ENCODE measurements at regions not wholly inside any gene's neighbourhood (a gene's known extent, or its start where the extent isn't known, plus 50 kb on each side); places are given as distances from the start of the nearest gene placed in this dataset.

GRCh38 chr1:239723776-239724367 lies 337.5 kb downstream of the CHRM3 start:
- Histone ChIP-seq H3K27ac (ENCODE audit: insufficient read depth, low read length) (no peak overlapping the region), H3K4me3 (replicated peaks in 1 of 4; ENCODE audit: control extremely low read depth in 1 of 4, insufficient read depth in 1 of 4, low read depth in 3 of 4, low read length in 4 of 4) (no peak overlapping the region), H3K9ac (ENCODE audit: insufficient read depth, low read length) (no peak overlapping the region), H3K36me3 (ENCODE audit: control insufficient read depth, insufficient read depth, low read length) (no peaks in the 10 kb centered on the region), H3K9me3 (ENCODE audit: control insufficient read depth, insufficient read depth, low read depth, low read length) (no peaks in the 10 kb centered on the region), H3K79me2 (ENCODE audit: control insufficient read depth, insufficient read depth, low read length) (no peaks in the 10 kb centered on the region), H3K4me2 (ENCODE audit: extremely low read depth, insufficient read depth, low read length) (no peak overlapping the region), H2AFZ (ENCODE audit: low read length) (no peak overlapping the region), H3K27me3 (ENCODE audit: control insufficient read depth, insufficient read depth, low read length) (no peaks in the 10 kb centered on the region), H4K20me1 (ENCODE audit: control insufficient read depth, extremely low read depth, insufficient read depth, low read length) (no peaks in the 10 kb centered on the region), H3K4me1 (ENCODE audit: control insufficient read depth, extremely low read depth, insufficient read depth, low read length) (no peaks in the 10 kb centered on the region)
- DNase-seq (ENCODE audit: low read depth in 2 of 2), result peak in 1 of 2 donors; percentile 50
- TF ChIP-seq CTCF (conservative IDR thresholded peaks at IDR 0.05 in 1 of 2, IDR thresholded peaks at IDR 0.05 in 1 of 2; ENCODE audit: low read depth in 1 of 2, low read length in 2 of 2), result no peak
- TF ChIP-seq EZH2 (IDR thresholded peaks at IDR 0.05; ENCODE audit: low read length, missing control alignments), result no peak

GRCh38 chr1:239725371-239725770 lies 339.0 kb downstream of the CHRM3 start:
- H3K4me3 ChIP-seq (replicated peaks in 1 of 4; ENCODE audit: control extremely low read depth in 1 of 4, insufficient read depth in 1 of 4, low read depth in 3 of 4, low read length in 4 of 4), result no peak overlapping the region
- H3K4me1 ChIP-seq (ENCODE audit: control insufficient read depth, extremely low read depth, insufficient read depth, low read length), result no peaks in the 10 kb centered on the region
- no peak overlapping the region for H3K4me2 ChIP-seq (ENCODE audit: extremely low read depth, insufficient read depth, low read length)
- no peaks in the 10 kb centered on the region for H3K36me3 ChIP-seq (ENCODE audit: control insufficient read depth, insufficient read depth, low read length)
- H4K20me1 ChIP-seq (ENCODE audit: control insufficient read depth, extremely low read depth, insufficient read depth, low read length), result no peaks in the 10 kb centered on the region
- H3K27me3 ChIP-seq (ENCODE audit: control insufficient read depth, insufficient read depth, low read length), result no peaks in the 10 kb centered on the region
- H3K9ac ChIP-seq (ENCODE audit: insufficient read depth, low read length), result no peak overlapping the region
- no peak overlapping the region for H2AFZ ChIP-seq (ENCODE audit: low read length)
- no peak overlapping the region for H3K27ac ChIP-seq (ENCODE audit: insufficient read depth, low read length)
- no peaks in the 10 kb centered on the region for H3K9me3 ChIP-seq (ENCODE audit: control insufficient read depth, insufficient read depth, low read depth, low read length)
- TF ChIP-seq CTCF (conservative IDR thresholded peaks at IDR 0.05 in 1 of 2, IDR thresholded peaks at IDR 0.05 in 1 of 2; ENCODE audit: low read depth in 1 of 2, low read length in 2 of 2) (no peak), EZH2 (IDR thresholded peaks at IDR 0.05; ENCODE audit: low read length, missing control alignments) (no peak)
- no peaks in the 10 kb centered on the region for H3K79me2 ChIP-seq (ENCODE audit: control insufficient read depth, insufficient read depth, low read length)
- DNase-seq (ENCODE audit: low read depth in 2 of 2), result no peak

GRCh38 chr1:239725933-239726332 lies 339.6 kb downstream of the CHRM3 start:
- TF ChIP-seq CTCF (conservative IDR thresholded peaks at IDR 0.05 in 1 of 2, IDR thresholded peaks at IDR 0.05 in 1 of 2; ENCODE audit: low read depth in 1 of 2, low read length in 2 of 2) (no peak), EZH2 (IDR thresholded peaks at IDR 0.05; ENCODE audit: low read length, missing control alignments) (no peak)
- H3K9ac ChIP-seq (ENCODE audit: insufficient read depth, low read length), result no peak overlapping the region
- no peak overlapping the region for H3K27ac ChIP-seq (ENCODE audit: insufficient read depth, low read length)

More at GRCh38 chr1:239725933-239726332, 339.6 kb downstream of the CHRM3 start:
- H3K36me3 ChIP-seq (ENCODE audit: control insufficient read depth, insufficient read depth, low read length), result no peaks in the 10 kb centered on the region
- no peak for DNase-seq (ENCODE audit: low read depth in 2 of 2)
- no peak overlapping the region for H3K4me3 ChIP-seq (replicated peaks in 1 of 4; ENCODE audit: control extremely low read depth in 1 of 4, insufficient read depth in 1 of 4, low read depth in 3 of 4, low read length in 4 of 4)
- H3K4me2 ChIP-seq (ENCODE audit: extremely low read depth, insufficient read depth, low read length), result no peak overlapping the region
- H3K27me3 ChIP-seq (ENCODE audit: control insufficient read depth, insufficient read depth, low read length), result no peaks in the 10 kb centered on the region
- no peaks in the 10 kb centered on the region for H3K79me2 ChIP-seq (ENCODE audit: control insufficient read depth, insufficient read depth, low read length)
- no peak overlapping the region for H2AFZ ChIP-seq (ENCODE audit: low read length)
- no peaks in the 10 kb centered on the region for H3K4me1 ChIP-seq (ENCODE audit: control insufficient read depth, extremely low read depth, insufficient read depth, low read length)
- H3K9me3 ChIP-seq (ENCODE audit: control insufficient read depth, insufficient read depth, low read depth, low read length), result no peaks in the 10 kb centered on the region
- no peaks in the 10 kb centered on the region for H4K20me1 ChIP-seq (ENCODE audit: control insufficient read depth, extremely low read depth, insufficient read depth, low read length)
